Sigmoid colon (tissue), 6 donors: ENCODE measurements at regions not wholly inside any gene's neighbourhood (a gene's known extent, or its start where the extent isn't known, plus 50 kb on each side); places are given as distances from the start of the nearest gene placed in this dataset.

Experiments
- DNase-seq: peaks from one replicate; pipeline ENCODE4 v3.0.0-alpha.2; 2019
- H3K27ac ChIP-seq, 4 donors: fragments of 200-600 bp; sonication (generic); one replicate each; pipeline ENCODE4 v1.5.1; 2016 to 2019; ENCODE audit warnings: mild to moderate bottlenecking in 1 of 4
- H3K27me3 ChIP-seq, 3 donors: fragments of 200-600 bp; sonication (generic); one replicate each; pipeline ENCODE4 v1.5.1; 2019; ENCODE audit warnings: mild to moderate bottlenecking in 1 of 3
- H3K36me3 ChIP-seq, 4 donors: fragments of 200-600 bp; sonication (generic); one replicate each; pipeline ENCODE4 v1.5.1; 2016 to 2019
- H3K4me1 ChIP-seq, 4 donors: fragments of 200-600 bp; sonication (generic); one replicate each; pipeline ENCODE4 v1.5.1; 2017 to 2019
- H3K4me3 ChIP-seq, 4 donors: fragments of 200-600 bp; sonication (generic); one replicate each; pipeline ENCODE4 v1.5.1; 2017 to 2019; ENCODE audit warnings: mild to moderate bottlenecking in 2 of 4, moderate library complexity in 1 of 4
- H3K9me3 ChIP-seq, 4 donors: fragments of 200-600 bp in 3 of 4; sonication (generic) in 3 of 4; one replicate each; pipeline versions ENCODE4 v1.5.1 to v1.6.1; 2013 to 2019
- CTCF ChIP-seq, 4 experiments: fragments of 450-650 bp in 3 of 4; fragments of 200-600 bp in 1 of 4; IDR thresholded peaks; one replicate each; pipeline ENCODE4 v1.5.1; 2016 to 2019; ENCODE audit warnings: antibody characterized with exemption in 4 of 4, mild to moderate bottlenecking in 3 of 4, moderate library complexity in 2 of 4
- EP300 ChIP-seq, 4 donors: sonication (generic); formaldehyde crosslinking; IDR thresholded peaks; one replicate each; pipeline ENCODE4 v1.6.1; 2017; ENCODE audit warnings: antibody characterized with exemption in 4 of 4
- POLR2A ChIP-seq, 2 donors: fragments of 450-650 bp; IDR thresholded peaks; one replicate each; pipeline ENCODE4 v1.6.1; 2016; ENCODE audit warnings: antibody characterized with exemption in 2 of 2, mild to moderate bottlenecking in 2 of 2, moderate library complexity in 2 of 2
- POLR2AphosphoS5 ChIP-seq, 4 donors: sonication (generic); formaldehyde crosslinking; IDR thresholded peaks; one replicate each; pipeline ENCODE4 v1.6.1; 2017; ENCODE audit warnings: antibody characterized with exemption in 4 of 4
- WGBS, 2 donors: extraction: QIAGEN DNeasy Blood & Tissue Kit; methylation state at CpG; one replicate each; pipeline ENCODE4 v1.1.7; 2013; 5-methylcytosine and 5-hydroxymethylcytosine counted together
- intact Hi-C: fragments of 100-400 bp; cut with DNase I; formaldehyde crosslinking; loops from one replicate; pipeline ENCODE4 v1.15.1; 2023
- donor health status: healthy with polysubstance abuse.
- donor health status: healthy.

- DNase-seq: no peak
- no peak overlapping the region for H3K4me3 ChIP-seq
- no peak for TF ChIP-seq POLR2AphosphoS5 (IDR thresholded peaks at IDR 0.05)
- TF ChIP-seq CTCF (IDR thresholded peaks at IDR 0.05): no peak
- TF ChIP-seq EP300 (IDR thresholded peaks at IDR 0.05): no peak
- TF ChIP-seq POLR2A (IDR thresholded peaks at IDR 0.05): no peak
- WGBS, 2 donors: 72 to 74% methylated on average over 1 of the region's 1 CpG
- no peak overlapping the region for H3K27ac ChIP-seq
- intact Hi-C loops: no loop called here
- H3K36me3 ChIP-seq: no peaks in the 10 kb centered on the region
- H3K4me1 ChIP-seq: no peaks in the 10 kb centered on the region
- H3K9me3 ChIP-seq: no peaks in the 10 kb centered on the region
- no peaks in the 10 kb centered on the region for H3K27me3 ChIP-seq
These were observed 53.3 kb upstream of the SLC22A23 start for GRCh38 chr6:3510178-3510577.

DNA sequence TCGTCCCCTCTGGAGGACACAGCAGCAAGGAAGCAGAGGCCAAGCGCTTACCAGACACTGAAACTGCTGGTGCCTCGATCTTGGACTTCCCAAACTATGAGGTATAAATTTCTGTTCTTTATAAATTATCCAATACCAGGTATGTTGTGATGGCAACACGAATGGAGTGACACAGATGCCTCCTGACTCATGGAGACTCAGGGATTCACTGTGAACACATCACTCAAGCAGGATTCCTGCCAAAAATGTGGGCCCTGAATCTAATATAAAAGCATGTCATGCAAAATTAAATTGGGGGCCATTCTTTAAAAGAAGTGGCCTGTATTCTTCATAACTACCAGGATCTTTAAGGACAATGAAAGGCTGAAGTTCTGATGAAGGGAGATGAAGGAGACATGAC lies 52.5 kb upstream of the SLC22A23 start:
- Histone ChIP-seq H3K36me3 (no peaks in the 10 kb centered on the region), H3K27ac (no peak overlapping the region), H3K4me3 (no peak overlapping the region), H3K9me3 (no peaks in the 10 kb centered on the region), H3K27me3 (no peaks in the 10 kb centered on the region), H3K4me1 (no peaks in the 10 kb centered on the region)
- TF ChIP-seq EP300 (IDR thresholded peaks at IDR 0.05) (no peak), POLR2AphosphoS5 (IDR thresholded peaks at IDR 0.05) (no peak), POLR2A (IDR thresholded peaks at IDR 0.05) (no peak), CTCF (IDR thresholded peaks at IDR 0.05) (no peak)
- WGBS, 2 donors: 91 to 92% methylated on average over 4 of the region's 4 CpGs
- DNase-seq: no peak
- intact Hi-C loops: no loop called here

GRCh38 chr6:3506751-3507383 lies 50.0 kb upstream of the SLC22A23 start:
- 82 to 85% methylated on average over 4 of the region's 4 CpGs for WGBS, 2 donors
- no peaks in the 10 kb centered on the region for H3K36me3 ChIP-seq
- H3K4me3 ChIP-seq: no peak overlapping the region
- no peak overlapping the region for H3K27ac ChIP-seq
- H3K27me3 ChIP-seq: no peaks in the 10 kb centered on the region
- TF ChIP-seq POLR2A (IDR thresholded peaks at IDR 0.05) (no peak), POLR2AphosphoS5 (IDR thresholded peaks at IDR 0.05) (no peak), EP300 (IDR thresholded peaks at IDR 0.05) (no peak)
- DNase-seq: no peak
- intact Hi-C loops: no loop called here
- no peaks in the 10 kb centered on the region for H3K4me1 ChIP-seq
- H3K9me3 ChIP-seq: no peaks in the 10 kb centered on the region
